ENCODE measurements at regions not wholly inside any gene's neighbourhood (a gene's known extent, or its start where the extent isn't known, plus 50 kb on each side); places are given as distances from the start of the nearest gene placed in this dataset.

- H3K27me3 ChIP-seq (replicated peaks; ENCODE audit: insufficient read depth) = no peaks in the 10 kb centered on the region
- H3K4me3 ChIP-seq = no peak overlapping the region
- ATAC-seq (ENCODE audit: insufficient number of reproducible peaks, low FRiP score, low read depth) (no peak), DNase-seq (ENCODE audit: low spot score) (no peak)
- no peak for TF ChIP-seq CTCF (IDR thresholded peaks at IDR 0.05)
- H3K4me1 ChIP-seq (ENCODE audit: control insufficient read depth in 1 of 2, low read depth in 2 of 2) = no peaks in the 10 kb centered on the region
- H3K9me3 ChIP-seq = no peaks in the 10 kb centered on the region
- no peaks in the 10 kb centered on the region for H3K36me3 ChIP-seq
- H3K27ac ChIP-seq = no peak overlapping the region
Observed at GRCh38 chr21:25512095-25513081, 94.9 kb downstream of the MRPL39 start.

DNA sequence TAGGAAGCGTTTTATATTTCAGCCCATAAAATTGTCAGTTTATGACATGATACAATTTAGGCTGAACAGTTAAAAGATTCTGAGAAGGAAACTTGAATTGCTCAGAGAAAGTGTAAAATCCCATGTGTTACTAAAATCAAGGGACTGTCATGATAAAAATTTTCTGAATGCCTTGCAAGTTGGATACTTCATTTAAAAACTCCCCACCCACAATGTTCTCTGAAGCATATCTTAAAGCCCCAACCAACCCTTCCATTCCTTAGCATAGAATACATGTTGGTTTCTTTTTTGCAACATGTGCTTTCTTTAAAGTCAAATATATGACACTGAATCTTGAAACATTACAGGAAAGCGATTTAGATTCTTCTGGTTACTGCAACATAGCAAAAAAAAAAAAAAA, 97.4 kb downstream of the MRPL39 start:
- Histone ChIP-seq H3K27ac (no peak overlapping the region), H3K4me3 (no peak overlapping the region), H3K9me3 (no peaks in the 10 kb centered on the region), H3K36me3 (no peaks in the 10 kb centered on the region), H3K27me3 (replicated peaks; ENCODE audit: insufficient read depth) (no peaks in the 10 kb centered on the region), H3K4me1 (ENCODE audit: control insufficient read depth in 1 of 2, low read depth in 2 of 2) (no peaks in the 10 kb centered on the region)
- no peak for DNase-seq (ENCODE audit: low spot score)
- no peak for TF ChIP-seq CTCF (IDR thresholded peaks at IDR 0.05)
- no peak for ATAC-seq (ENCODE audit: insufficient number of reproducible peaks, low FRiP score, low read depth)

GRCh38 chr21:25508364-25508763, 98.9 kb downstream of the MRPL39 start:
- DNase-seq (ENCODE audit: low spot score) = no peak
- no peak for ATAC-seq (ENCODE audit: insufficient number of reproducible peaks, low FRiP score, low read depth)

GRCh38 chr21:25507522-25507921, 99.8 kb downstream of the MRPL39 start:
- Histone ChIP-seq H3K9me3 (no peaks in the 10 kb centered on the region), H3K36me3 (no peaks in the 10 kb centered on the region), H3K27ac (no peak overlapping the region), H3K27me3 (replicated peaks; ENCODE audit: insufficient read depth) (no peaks in the 10 kb centered on the region), H3K4me1 (ENCODE audit: control insufficient read depth in 1 of 2, low read depth in 2 of 2) (no peaks in the 10 kb centered on the region), H3K4me3 (no peak overlapping the region)
- no peak for TF ChIP-seq CTCF (IDR thresholded peaks at IDR 0.05)
- DNase-seq (ENCODE audit: low spot score) (no peak), ATAC-seq (ENCODE audit: insufficient number of reproducible peaks, low FRiP score, low read depth) (no peak)

More at GRCh38 chr21:25508364-25508763, 98.9 kb downstream of the MRPL39 start:
- Histone ChIP-seq H3K4me3 (no peak overlapping the region), H3K27ac (no peak overlapping the region), H3K4me1 (ENCODE audit: control insufficient read depth in 1 of 2, low read depth in 2 of 2) (no peaks in the 10 kb centered on the region), H3K36me3 (no peaks in the 10 kb centered on the region), H3K9me3 (no peaks in the 10 kb centered on the region), H3K27me3 (replicated peaks; ENCODE audit: insufficient read depth) (no peaks in the 10 kb centered on the region)
- TF ChIP-seq CTCF (IDR thresholded peaks at IDR 0.05) = no peak

DNA sequence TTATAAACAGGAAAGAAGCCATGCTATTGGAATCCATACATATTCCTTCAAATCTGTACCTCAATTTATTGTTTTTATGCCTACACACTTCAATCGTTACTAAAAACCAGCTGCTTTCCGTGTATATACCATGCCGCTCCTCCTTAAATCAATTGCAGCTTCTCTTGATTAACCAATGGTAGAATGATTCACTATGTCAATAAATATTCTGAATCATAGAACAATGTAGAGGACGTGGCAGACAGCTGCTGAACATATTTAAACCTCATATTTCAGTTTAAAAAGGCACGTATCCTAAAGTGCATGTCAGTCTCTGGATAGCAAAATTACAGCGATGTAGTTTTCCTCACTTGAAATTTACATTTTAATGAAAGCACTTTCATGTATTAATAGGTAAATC, 100.4 kb downstream of the MRPL39 start:
- H3K9me3 ChIP-seq = no peaks in the 10 kb centered on the region
- DNase-seq (ENCODE audit: low spot score) (no peak), ATAC-seq (ENCODE audit: insufficient number of reproducible peaks, low FRiP score, low read depth) (no peak)
- H3K4me3 ChIP-seq = no peak overlapping the region
- TF ChIP-seq CTCF (IDR thresholded peaks at IDR 0.05) = no peak
- H3K27me3 ChIP-seq (replicated peaks; ENCODE audit: insufficient read depth) = no peaks in the 10 kb centered on the region
- H3K4me1 ChIP-seq (ENCODE audit: control insufficient read depth in 1 of 2, low read depth in 2 of 2) = no peaks in the 10 kb centered on the region
- H3K36me3 ChIP-seq = no peaks in the 10 kb centered on the region
- H3K27ac ChIP-seq = no peak overlapping the region
